ENCODE measurements at regions not wholly inside any gene's neighbourhood (a gene's known extent, or its start where the extent isn't known, plus 50 kb on each side); places are given as distances from the start of the nearest gene placed in this dataset.
"Not testable (repeated sequence)": the region's sequence is repeated elsewhere in the genome, so short reads cannot be mapped to it uniquely, and the experiment has no call there.

DNA sequence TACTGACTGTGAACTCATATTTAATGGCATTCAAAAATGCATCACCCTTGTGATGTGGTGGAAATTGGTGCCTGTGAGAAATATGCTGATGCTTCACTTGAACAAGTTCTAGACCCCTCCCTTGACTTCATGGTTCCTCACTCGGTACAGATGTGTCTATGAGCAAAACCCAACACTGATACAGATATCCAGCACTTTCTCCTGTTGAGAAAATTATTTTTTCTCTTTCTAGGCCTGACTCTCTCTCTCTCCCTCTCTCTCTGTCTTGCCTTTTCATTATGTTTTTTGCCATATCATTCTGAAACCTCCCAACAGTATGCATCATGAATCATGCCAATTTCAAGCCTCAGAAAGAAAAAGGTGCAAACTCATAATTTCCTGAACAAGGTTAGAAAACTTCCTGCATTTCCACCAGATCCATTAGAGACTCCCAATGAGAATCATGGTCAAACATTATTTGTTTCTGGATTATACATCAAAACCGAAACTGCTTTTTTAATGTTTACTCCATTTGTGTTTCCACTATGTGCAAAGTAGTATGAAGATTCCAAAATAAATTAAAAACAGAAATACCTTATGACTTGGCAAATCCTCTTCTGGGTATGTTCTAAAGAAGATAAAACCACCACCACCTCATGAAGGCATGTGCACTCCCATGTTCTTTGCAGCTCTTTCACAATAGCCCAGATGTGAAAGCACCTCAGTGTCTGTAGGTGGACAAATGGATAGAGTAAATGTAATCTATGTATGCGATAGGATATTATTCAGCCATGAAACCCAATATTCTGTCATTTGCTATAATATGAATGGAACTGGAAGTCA is 543.6 kb downstream of the TMEM121 start:
- 47 to 54% methylated on average over 3 of the region's 3 CpGs for WGBS, 2 donors
- no peaks in the 10 kb centered on the region for H3K4me1 ChIP-seq
- H3K4me3 ChIP-seq, result no peak overlapping the region
- intact Hi-C loops (cut with DNase I), result no loop called here
- H3K27me3 ChIP-seq, result no peaks in the 10 kb centered on the region
- no peak for DNase-seq
- TF ChIP-seq POLR2A (IDR thresholded peaks at IDR 0.05), result no peak
- TF ChIP-seq, protein P1, sequence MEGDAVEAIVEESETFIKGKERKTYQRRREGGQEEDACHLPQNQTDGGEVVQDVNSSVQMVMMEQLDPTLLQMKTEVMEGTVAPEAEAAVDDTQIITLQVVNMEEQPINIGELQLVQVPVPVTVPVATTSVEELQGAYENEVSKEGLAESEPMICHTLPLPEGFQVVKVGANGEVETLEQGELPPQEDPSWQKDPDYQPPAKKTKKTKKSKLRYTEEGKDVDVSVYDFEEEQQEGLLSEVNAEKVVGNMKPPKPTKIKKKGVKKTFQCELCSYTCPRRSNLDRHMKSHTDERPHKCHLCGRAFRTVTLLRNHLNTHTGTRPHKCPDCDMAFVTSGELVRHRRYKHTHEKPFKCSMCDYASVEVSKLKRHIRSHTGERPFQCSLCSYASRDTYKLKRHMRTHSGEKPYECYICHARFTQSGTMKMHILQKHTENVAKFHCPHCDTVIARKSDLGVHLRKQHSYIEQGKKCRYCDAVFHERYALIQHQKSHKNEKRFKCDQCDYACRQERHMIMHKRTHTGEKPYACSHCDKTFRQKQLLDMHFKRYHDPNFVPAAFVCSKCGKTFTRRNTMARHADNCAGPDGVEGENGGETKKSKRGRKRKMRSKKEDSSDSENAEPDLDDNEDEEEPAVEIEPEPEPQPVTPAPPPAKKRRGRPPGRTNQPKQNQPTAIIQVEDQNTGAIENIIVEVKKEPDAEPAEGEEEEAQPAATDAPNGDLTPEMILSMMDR (IDR thresholded peaks at IDR 0.05), result no peak
- no peaks in the 10 kb centered on the region for H3K36me3 ChIP-seq
- no peaks in the 10 kb centered on the region for H3K9me3 ChIP-seq
- no peak overlapping the region for H3K27ac ChIP-seq

DNA sequence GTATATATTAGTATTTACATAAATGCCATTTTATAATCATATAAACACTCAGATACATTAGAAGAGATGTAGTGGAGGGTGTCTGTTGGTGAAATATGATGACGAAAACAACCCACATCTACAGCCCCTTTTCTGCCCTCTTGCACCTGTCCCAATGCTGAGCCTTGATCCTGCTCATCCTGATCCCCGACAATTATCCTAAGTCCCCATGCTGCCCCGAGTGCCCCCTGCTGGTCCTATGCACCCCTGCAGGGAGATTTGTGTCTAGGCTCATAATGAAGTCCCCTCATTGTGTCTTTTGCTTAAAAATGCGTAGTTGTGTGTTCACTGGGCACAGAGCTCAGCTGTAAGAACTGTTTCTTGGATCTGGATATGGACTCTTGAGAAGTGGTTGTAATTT is 554.5 kb downstream of the TMEM121 start:
- Histone ChIP-seq H3K9me3 (no peaks in the 10 kb centered on the region), H3K4me1 (no peaks in the 10 kb centered on the region), H3K27me3 (no peaks in the 10 kb centered on the region), H3K27ac (no peak overlapping the region), H3K36me3 (no peaks in the 10 kb centered on the region), H3K4me3 (no peak overlapping the region)
- WGBS, 2 donors, result 44 to 50% methylated on average over 3 of the region's 4 CpGs
- TF ChIP-seq, protein P1 (IDR thresholded peaks at IDR 0.05), result no peak
- no peak for TF ChIP-seq POLR2A (IDR thresholded peaks at IDR 0.05)
- intact Hi-C loops (cut with DNase I), result no loop called here
- no peak for DNase-seq

DNA sequence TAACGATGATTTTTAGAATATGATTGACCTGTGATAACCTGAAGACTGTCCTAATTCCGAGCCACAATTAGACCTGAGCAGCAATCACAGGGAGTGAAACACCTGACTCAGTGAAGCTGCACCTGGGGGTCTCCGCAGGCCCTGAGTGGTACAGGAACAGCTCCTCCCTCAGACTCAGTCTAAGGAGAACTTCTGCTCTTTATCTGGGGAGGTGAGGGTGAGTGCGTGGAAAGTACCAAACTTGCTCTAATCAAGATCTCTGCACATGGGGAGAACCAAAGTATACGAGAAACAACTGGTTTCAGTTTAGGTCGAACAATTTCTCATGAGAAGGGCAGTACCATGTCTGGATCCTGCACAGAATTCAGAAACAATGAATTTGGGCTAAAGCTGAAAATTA is 555.3 kb downstream of the TMEM121 start:
- WGBS, 2 donors, result 45 to 83% methylated on average over 2 to 3 of the region's 6 CpGs
- H3K9me3 ChIP-seq; H3K27me3 ChIP-seq; intact Hi-C loops (cut with DNase I); H3K4me1 ChIP-seq; DNase-seq; H3K4me3 ChIP-seq; H3K36me3 ChIP-seq; H3K27ac ChIP-seq: not testable (repeated sequence)

DNA sequence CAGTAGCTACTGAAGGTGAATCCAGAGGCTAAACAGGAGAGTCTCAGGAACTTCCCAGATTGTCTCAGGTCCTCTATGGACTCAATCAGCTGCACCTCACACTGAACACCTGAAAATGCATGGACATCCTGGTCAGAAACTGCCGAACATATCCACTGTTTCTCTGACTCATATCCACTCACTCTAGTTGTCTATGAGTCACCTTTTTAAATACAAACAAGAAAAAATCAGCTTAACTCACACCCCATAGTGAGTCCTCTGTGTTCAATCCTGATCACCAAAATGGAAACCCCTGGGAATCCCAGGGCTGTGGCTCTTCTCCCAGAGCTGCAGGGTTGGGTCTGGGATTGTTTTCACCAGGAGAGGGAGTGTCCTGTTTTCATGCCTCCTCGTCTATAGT is 556.7 kb downstream of the TMEM121 start:
- Histone ChIP-seq H3K36me3 (no peaks in the 10 kb centered on the region), H3K27me3 (no peaks in the 10 kb centered on the region), H3K9me3 (no peaks in the 10 kb centered on the region), H3K4me1 (no peaks in the 10 kb centered on the region), H3K27ac (no peak overlapping the region), H3K4me3 (no peak overlapping the region)
- no peak for DNase-seq
- intact Hi-C loops (cut with DNase I), result no loop called here
- 20% methylated on average over 1 of the region's 2 CpGs; no CpG with 5 or more reads in 1 of the 2 donors for WGBS, 2 donors
- TF ChIP-seq POLR2A (IDR thresholded peaks at IDR 0.05), result no peak
- TF ChIP-seq, protein P1 (IDR thresholded peaks at IDR 0.05), result no peak

DNA sequence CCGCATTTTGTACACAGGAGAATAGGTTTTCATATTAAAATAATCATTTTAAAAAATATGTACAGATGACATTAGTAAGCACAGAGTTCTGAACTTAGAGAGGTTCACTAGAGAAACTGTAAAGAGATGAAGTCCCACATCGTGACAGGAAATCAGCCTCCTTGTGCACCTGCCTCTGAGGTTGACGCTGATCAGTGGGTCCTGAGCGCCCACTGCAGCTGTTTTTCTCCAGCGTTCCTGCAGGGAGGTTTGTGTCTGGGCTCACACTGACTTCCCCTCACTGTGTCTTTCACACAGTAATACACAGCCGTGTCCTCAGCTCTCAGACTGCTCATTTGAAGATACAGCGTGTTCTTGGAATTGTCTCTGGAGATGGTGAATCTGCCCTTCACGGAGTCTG is 561.5 kb downstream of the TMEM121 start:
- Histone ChIP-seq H3K9me3 (no peaks in the 10 kb centered on the region), H3K36me3 (no peaks in the 10 kb centered on the region), H3K4me3 (no peak overlapping the region), H3K4me1 (no peaks in the 10 kb centered on the region), H3K27me3 (no peaks in the 10 kb centered on the region), H3K27ac (no peak overlapping the region)
- no peak for DNase-seq
- intact Hi-C loops (cut with DNase I), result no loop called here
- TF ChIP-seq, protein P1 (IDR thresholded peaks at IDR 0.05), result no peak
- no peak for TF ChIP-seq POLR2A (IDR thresholded peaks at IDR 0.05)
- WGBS, 2 donors, result 92% methylated on average over 2 of the region's 8 CpGs; no CpG with 5 or more reads in 1 of the 2 donors

DNA sequence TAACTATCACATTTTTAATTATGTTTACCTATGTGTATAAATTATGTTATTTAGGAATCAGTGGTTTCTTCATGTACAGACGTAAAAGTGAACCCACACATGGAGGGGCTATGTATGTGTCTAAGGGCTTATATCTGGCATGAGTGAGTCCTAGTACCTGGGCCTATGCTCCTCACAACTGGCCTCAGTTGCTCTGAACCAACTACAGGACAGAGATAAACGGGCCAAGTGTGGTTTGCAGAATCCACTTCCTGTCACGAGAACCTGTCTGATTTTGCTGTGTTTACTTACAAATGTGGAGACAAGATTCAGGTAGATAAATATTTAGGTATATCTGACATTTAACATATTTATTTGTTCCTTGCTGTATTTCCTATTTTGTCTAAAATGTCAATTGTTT is 562.5 kb downstream of the TMEM121 start:
- DNase-seq; H3K9me3 ChIP-seq; H3K27ac ChIP-seq; H3K36me3 ChIP-seq; intact Hi-C loops (cut with DNase I); H3K4me1 ChIP-seq; H3K4me3 ChIP-seq; H3K27me3 ChIP-seq: not testable (repeated sequence)
- 61 to 65% methylated on average over 3 of the region's 3 CpGs for WGBS, 2 donors
